Calu3 (cell line): ENCODE measurements at regions not wholly inside any gene's neighbourhood (a gene's known extent, or its start where the extent isn't known, plus 50 kb on each side); places are given as distances from the start of the nearest gene placed in this dataset.

ENCODE experiments used
- BruUV-seq: library from RNA; stranded (reverse); fragments of 400-500 nt; replicated peaks from 2 replicates; lab custom pipeline; 2021; lab: Mats Ljungman, UMichigan
- CTCF ChIA-PET: fragments of 300-600 bp; sonication (Branson Sonifier 250); formaldehyde crosslinking; loops from one replicate; lab custom pipeline; 2022; ENCODE audit warnings: antibody characterized with exemption; lab: Charles Lee
- DNase-seq: peaks from one replicate; pipeline ENCODE4 v3.0.0; 2022
- H3K27ac Mint-ChIP-seq: one replicate; pipeline ENCODE4 v1.8.0; 2022; ENCODE audit warnings: mixed read lengths; ENCODE audit not compliant: unreplicated experiment
- H3K27me3 Mint-ChIP-seq: one replicate; pipeline ENCODE4 v1.8.0; 2022; ENCODE audit warnings: mixed read lengths; ENCODE audit not compliant: unreplicated experiment
- H3K36me3 Mint-ChIP-seq: one replicate; pipeline ENCODE4 v1.8.0; 2022; ENCODE audit warnings: mild to moderate bottlenecking, moderate library complexity, mixed read lengths; ENCODE audit not compliant: insufficient read depth, unreplicated experiment
- H3K4me1 Mint-ChIP-seq: one replicate; pipeline ENCODE4 v1.8.0; 2022; ENCODE audit warnings: mild to moderate bottlenecking, low read depth, mixed read lengths; ENCODE audit not compliant: unreplicated experiment
- H3K4me3 Mint-ChIP-seq: one replicate; pipeline ENCODE4 v1.8.0; 2022; ENCODE audit warnings: mild to moderate bottlenecking, low read depth, moderate library complexity, mixed read lengths; ENCODE audit not compliant: unreplicated experiment
- H3K9me3 Mint-ChIP-seq: one replicate; pipeline ENCODE4 v1.8.0; 2022; ENCODE audit warnings: low read depth, mixed read lengths; ENCODE audit not compliant: unreplicated experiment
- CTCF ChIP-seq: fragments of 200-600 bp; IDR thresholded peaks from one replicate; pipeline ENCODE4 v1.8.0; 2022; ENCODE audit warnings: antibody characterized with exemption; ENCODE audit not compliant: unreplicated experiment
- intact Hi-C: fragments of 100-400 bp; cut with micrococcal nuclease; formaldehyde crosslinking; loops from one replicate; pipeline ENCODE4 v1.10.0; 2022; ENCODE audit not compliant: unreplicated experiment

GRCh38 chr5:3489239-3489843, 106.3 kb upstream of the IRX1 start:
- Mint-ChIP-seq H3K27me3 (no peaks in the 10 kb centered on the region), H3K4me3 (no peak overlapping the region), H3K4me1 (no peaks in the 10 kb centered on the region), H3K9me3 (peaks cover 23% of the 10 kb centered on the region), H3K27ac (no peak overlapping the region), H3K36me3 (no peaks in the 10 kb centered on the region)
- CTCF ChIA-PET = no interaction called here
- DNase-seq = no peak
- intact Hi-C loops = no loop called here
- TF ChIP-seq CTCF = no peak
- BruUV-seq = no TSS peak

GRCh38 chr5:3484836-3485235, 110.8 kb upstream of the IRX1 start:
- Mint-ChIP-seq H3K4me3 (no peak overlapping the region), H3K27ac (no peak overlapping the region), H3K27me3 (no peaks in the 10 kb centered on the region), H3K9me3 (peaks cover 23% of the 10 kb centered on the region), H3K4me1 (no peaks in the 10 kb centered on the region), H3K36me3 (no peaks in the 10 kb centered on the region)
- DNase-seq = no peak
- CTCF ChIA-PET = no interaction called here
- no peak for TF ChIP-seq CTCF
- BruUV-seq = no TSS peak
- intact Hi-C loops = no loop called here

GRCh38 chr5:3481175-3481574, 114.5 kb upstream of the IRX1 start:
- CTCF ChIA-PET = no interaction called here
- intact Hi-C loops = no loop called here
- Mint-ChIP-seq H3K4me3 (no peak overlapping the region), H3K36me3 (no peaks in the 10 kb centered on the region), H3K9me3 (peaks cover 9% of the 10 kb centered on the region), H3K27ac (no peak overlapping the region), H3K4me1 (no peaks in the 10 kb centered on the region), H3K27me3 (no peaks in the 10 kb centered on the region)
- DNase-seq = no peak
- no TSS peak for BruUV-seq
- TF ChIP-seq CTCF = no peak

GRCh38 chr5:3475674-3476073, 120.0 kb upstream of the IRX1 start:
- no peaks in the 10 kb centered on the region for H3K36me3 Mint-ChIP-seq
- H3K27ac Mint-ChIP-seq = no peak overlapping the region
- BruUV-seq = no TSS peak
- TF ChIP-seq CTCF = no peak
- intact Hi-C loops = no loop called here
- no peak for DNase-seq
- CTCF ChIA-PET = no interaction called here
- H3K4me1 Mint-ChIP-seq = no peaks in the 10 kb centered on the region
- H3K27me3 Mint-ChIP-seq = no peaks in the 10 kb centered on the region
- H3K4me3 Mint-ChIP-seq = no peak overlapping the region
- peaks cover 2% of the 10 kb centered on the region for H3K9me3 Mint-ChIP-seq
